Naive thymus-derived CD8-positive, alpha-beta T cell (primary cell): ENCODE measurements at regions not wholly inside any gene's neighbourhood (a gene's known extent, or its start where the extent isn't known, plus 50 kb on each side); places are given as distances from the start of the nearest gene placed in this dataset.
A peak's percentile ranks its signal among the peaks of the same experiment; 100 is the strongest.
"Not testable (repeated sequence)": the region's sequence is repeated elsewhere in the genome, so short reads cannot be mapped to it uniquely, and the experiment has no call there.

ENCODE experiments used
- ATAC-seq, 2 donors: fragments of 150-1000 bp; cut with Tn5 transposase in 1 of 2; sonication (Bioruptor Pico), chemical (Tn5 transposase) in 1 of 2; 1 replicate in 1 of 2; 2 replicates in 1 of 2; pipeline ENCODE4 v1.10.0; 2021; ENCODE audit warnings: mild to moderate bottlenecking in 2 of 2, moderate library complexity in 2 of 2
- POLR2A ChIA-PET: fragments of 350-600 bp; sonication (Branson Sonifier 250); formaldehyde crosslinking; loops from one replicate; lab custom pipeline; 2021; ENCODE audit warnings: antibody characterized with exemption; lab: Charles Lee
- DNase-seq, 10 donors: peaks; one replicate each; pipeline versions ENCODE4 v3.0.0 to v3.0.0-alpha.2; 2020 to 2022
- H3K27ac Mint-ChIP-seq, 10 donors: one replicate each; pipeline ENCODE4 v1.8.0; 2020 to 2022; ENCODE audit warnings: mild to moderate bottlenecking in 10 of 10, mixed read lengths in 10 of 10, moderate library complexity in 4 of 10, inconsistent platforms in 1 of 10
- H3K27me3 Mint-ChIP-seq, 5 donors: one replicate each; pipeline ENCODE4 v1.8.0; 2021 to 2022; ENCODE audit warnings: mixed read lengths in 5 of 5
- H3K36me3 Mint-ChIP-seq, 3 donors: one replicate each; pipeline ENCODE4 v1.8.0; 2020 to 2022; ENCODE audit warnings: mixed read lengths in 3 of 3, mild to moderate bottlenecking in 2 of 3, inconsistent platforms in 1 of 3
- H3K4me1 Mint-ChIP-seq, 4 donors: one replicate each; pipeline ENCODE4 v1.8.0; 2021 to 2022; ENCODE audit warnings: mixed read lengths in 4 of 4
- H3K4me3 Mint-ChIP-seq, 10 donors: one replicate each; pipeline ENCODE4 v1.8.0; 2020 to 2022; ENCODE audit warnings: mild to moderate bottlenecking in 10 of 10, mixed read lengths in 10 of 10, moderate library complexity in 6 of 10, inconsistent platforms in 1 of 10
- H3K9me3 Mint-ChIP-seq, 9 donors: one replicate each; pipeline ENCODE4 v1.8.0; 2020 to 2022; ENCODE audit warnings: mixed read lengths in 9 of 9, mild to moderate bottlenecking in 3 of 9, inconsistent platforms in 1 of 9, moderate library complexity in 1 of 9

- H3K36me3 Mint-ChIP-seq, DNase-seq, H3K4me3 Mint-ChIP-seq, ATAC-seq, H3K9me3 Mint-ChIP-seq, H3K27ac Mint-ChIP-seq, POLR2A ChIA-PET, H3K4me1 Mint-ChIP-seq: not testable (repeated sequence)
- H3K27me3 Mint-ChIP-seq: peaks cover 12 to 45% (median 19%) of the 10 kb centered on the region in 5 donors
These were observed 73.0 kb upstream of the CREB3L1 start for GRCh38 chr11:46204415-46204814.

DNA sequence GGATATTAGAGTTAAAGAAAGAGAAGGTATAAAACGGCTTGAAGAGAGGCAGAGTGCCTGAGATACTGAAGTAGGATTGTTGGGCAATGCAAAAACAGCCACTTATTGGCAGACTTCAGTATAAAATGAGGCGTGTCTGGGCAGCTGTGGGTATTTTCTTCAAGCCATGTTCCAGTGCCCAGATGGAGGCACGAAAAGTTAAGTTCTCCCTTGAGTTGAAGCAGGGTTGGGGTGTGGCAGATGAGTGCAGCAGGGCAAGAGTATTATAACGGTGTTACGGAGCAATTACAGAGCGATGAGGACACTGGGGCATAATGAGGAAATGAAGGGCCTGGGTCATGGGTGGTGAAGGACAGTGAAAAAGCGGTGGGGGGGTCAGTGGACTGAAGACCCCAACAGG, 73.7 kb upstream of the CREB3L1 start:
- H3K4me1 Mint-ChIP-seq: no peaks in the 10 kb centered on the region
- H3K27ac Mint-ChIP-seq: no peak overlapping the region
- H3K9me3 Mint-ChIP-seq: no peaks in the 10 kb centered on the region
- no peak for ATAC-seq
- H3K36me3 Mint-ChIP-seq: no peaks in the 10 kb centered on the region
- H3K27me3 Mint-ChIP-seq: peaks cover 12 to 45% (median 23%) of the 10 kb centered on the region in 5 donors
- DNase-seq: no peak
- H3K4me3 Mint-ChIP-seq: no peak overlapping the region
- POLR2A ChIA-PET: no interaction called here

DNA sequence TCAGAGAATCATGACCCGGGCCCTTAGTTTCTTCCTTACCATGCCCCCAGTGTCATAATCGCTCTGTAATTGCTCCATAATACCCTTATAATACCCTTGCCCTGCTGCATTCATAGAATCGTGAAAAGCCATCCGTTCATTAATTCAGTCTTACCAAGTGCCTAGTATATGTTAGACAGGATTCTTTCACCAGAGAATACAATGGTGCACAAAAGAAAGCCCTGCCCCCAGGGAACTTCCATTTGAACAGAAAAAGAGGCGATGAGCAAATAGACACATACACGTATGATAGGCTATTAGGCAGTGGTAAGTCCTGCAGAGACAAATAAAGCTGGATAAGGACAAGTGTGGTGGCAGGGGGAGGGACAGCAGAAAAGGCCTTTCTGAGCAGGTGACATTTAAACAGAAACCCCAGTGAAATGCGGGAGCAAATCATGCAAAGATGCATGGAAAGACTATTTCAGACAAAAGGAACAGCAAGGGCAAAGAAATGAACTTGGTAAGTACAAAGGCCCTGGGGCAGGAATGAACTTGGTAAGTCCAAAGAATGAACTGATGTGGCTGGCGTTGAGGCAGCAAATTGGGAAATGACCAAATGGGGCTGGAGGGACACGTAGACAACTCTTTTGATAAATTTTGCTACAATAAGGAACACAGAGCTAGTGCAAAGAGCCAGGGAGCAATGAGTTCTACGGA, 74.6 kb upstream of the CREB3L1 start:
- Mint-ChIP-seq H3K4me3 (no peak overlapping the region), H3K27me3 (peaks cover 14 to 45% (median 23%) of the 10 kb centered on the region in 5 donors), H3K4me1 (no peaks in the 10 kb centered on the region), H3K36me3 (no peaks in the 10 kb centered on the region), H3K27ac (peak overlapping the region in 1 of 10 donors; percentile 92), H3K9me3 (no peaks in the 10 kb centered on the region)
- POLR2A ChIA-PET: no interaction called here
- ATAC-seq (no peak), DNase-seq (no peak)

GRCh38 chr11:46202149-46202548, 75.3 kb upstream of the CREB3L1 start:
- Mint-ChIP-seq H3K4me3 (no peak overlapping the region), H3K27ac (peak overlapping the region in 2 of 10 donors; percentile 22 to 92), H3K27me3 (peaks cover 15 to 45% (median 24%) of the 10 kb centered on the region in 5 donors), H3K36me3 (no peaks in the 10 kb centered on the region), H3K4me1 (no peaks in the 10 kb centered on the region), H3K9me3 (no peaks in the 10 kb centered on the region)
- DNase-seq (no peak), ATAC-seq (no peak)
- POLR2A ChIA-PET: no interaction called here

- no peaks in the 10 kb centered on the region for H3K9me3 Mint-ChIP-seq
These were observed 76.8 kb upstream of the CREB3L1 start for GRCh38 chr11:46200537-46201281.

GRCh38 chr11:46198245-46199240, 77.3 kb upstream of the PHF21A start:
- DNase-seq (no peak), ATAC-seq (no peak)
- POLR2A ChIA-PET: no interaction called here
- Mint-ChIP-seq H3K27me3 (peaks cover 16 to 34% (median 21%) of the 10 kb centered on the region in 5 donors), H3K4me3 (no peak overlapping the region), H3K27ac (peak overlapping the region in 1 of 10 donors; percentile 55), H3K36me3 (no peaks in the 10 kb centered on the region), H3K9me3 (no peaks in the 10 kb centered on the region), H3K4me1 (no peaks in the 10 kb centered on the region)

More at GRCh38 chr11:46200537-46201281, 76.8 kb upstream of the CREB3L1 start:
- no peak for DNase-seq
- H3K27me3 Mint-ChIP-seq: peaks cover 15 to 49% (median 25%) of the 10 kb centered on the region in 5 donors
- POLR2A ChIA-PET: no interaction called here
- ATAC-seq: no peak
- peak overlapping the region in 1 of 10 donors; percentile 1 for H3K27ac Mint-ChIP-seq
- no peaks in the 10 kb centered on the region for H3K4me1 Mint-ChIP-seq
- H3K36me3 Mint-ChIP-seq: no peaks in the 10 kb centered on the region
- peak overlapping the region in 1 of 10 donors; percentile 26 for H3K4me3 Mint-ChIP-seq

- H3K36me3 Mint-ChIP-seq: no peaks in the 10 kb centered on the region
- peaks cover 0 to 4% (median 0%) of the 10 kb centered on the region in 9 donors for H3K9me3 Mint-ChIP-seq
- H3K4me1 Mint-ChIP-seq: no peaks in the 10 kb centered on the region
- H3K27me3 Mint-ChIP-seq: peaks cover 14 to 26% (median 17%) of the 10 kb centered on the region in 5 donors
- H3K4me3 Mint-ChIP-seq: no peak overlapping the region
- ATAC-seq: no peak
- H3K27ac Mint-ChIP-seq: no peak overlapping the region
- POLR2A ChIA-PET: no interaction called here
- no peak for DNase-seq
These were observed 76.2 kb upstream of the PHF21A start for GRCh38 chr11:46197421-46197820.

GRCh38 chr11:46188017-46188416, 66.8 kb upstream of the PHF21A start:
- DNase-seq (no peak), ATAC-seq (no peak)
- H3K4me3 Mint-ChIP-seq: no peak overlapping the region
- peaks cover 0 to 17% (median 4%) of the 10 kb centered on the region in 9 donors for H3K9me3 Mint-ChIP-seq
- no peak overlapping the region for H3K27ac Mint-ChIP-seq
- POLR2A ChIA-PET: no interaction called here
- peaks cover 11 to 31% (median 12%) of the 10 kb centered on the region in 5 donors for H3K27me3 Mint-ChIP-seq
- H3K36me3 Mint-ChIP-seq: peaks cover 0 to 4% (median 3%) of the 10 kb centered on the region in 3 donors
- no peaks in the 10 kb centered on the region for H3K4me1 Mint-ChIP-seq

DNA sequence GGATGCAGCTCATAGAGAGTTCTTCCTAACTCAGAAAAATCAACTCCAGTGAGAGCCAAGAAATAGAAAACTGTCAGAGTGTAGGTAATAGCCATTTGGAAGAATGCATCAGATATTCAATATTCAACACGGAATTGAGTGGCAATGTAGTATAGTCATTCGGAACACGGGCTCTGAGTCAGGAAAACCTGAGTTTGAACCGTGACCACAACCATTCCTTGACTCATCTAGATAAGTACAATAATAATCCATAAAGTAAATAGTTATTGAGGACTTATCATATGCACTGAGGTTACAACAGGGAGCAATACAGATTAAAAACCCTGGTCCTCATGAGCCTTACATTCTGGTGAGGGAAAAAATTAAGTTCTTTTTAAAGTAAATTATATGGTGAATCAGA, 62.6 kb upstream of the PHF21A start:
- H3K36me3 Mint-ChIP-seq: peaks cover 0 to 4% (median 0%) of the 10 kb centered on the region in 3 donors
- no peak overlapping the region for H3K27ac Mint-ChIP-seq
- DNase-seq (no peak), ATAC-seq (no peak)
- no peaks in the 10 kb centered on the region for H3K4me1 Mint-ChIP-seq
- H3K27me3 Mint-ChIP-seq: peaks cover 13 to 41% (median 22%) of the 10 kb centered on the region in 5 donors
- POLR2A ChIA-PET: no interaction called here
- peaks cover 0 to 5% (median 0%) of the 10 kb centered on the region in 9 donors for H3K9me3 Mint-ChIP-seq
- no peak overlapping the region for H3K4me3 Mint-ChIP-seq

- H3K27ac Mint-ChIP-seq: no peak overlapping the region
These were observed 60.7 kb upstream of the PHF21A start for GRCh38 chr11:46181843-46182424.

DNA sequence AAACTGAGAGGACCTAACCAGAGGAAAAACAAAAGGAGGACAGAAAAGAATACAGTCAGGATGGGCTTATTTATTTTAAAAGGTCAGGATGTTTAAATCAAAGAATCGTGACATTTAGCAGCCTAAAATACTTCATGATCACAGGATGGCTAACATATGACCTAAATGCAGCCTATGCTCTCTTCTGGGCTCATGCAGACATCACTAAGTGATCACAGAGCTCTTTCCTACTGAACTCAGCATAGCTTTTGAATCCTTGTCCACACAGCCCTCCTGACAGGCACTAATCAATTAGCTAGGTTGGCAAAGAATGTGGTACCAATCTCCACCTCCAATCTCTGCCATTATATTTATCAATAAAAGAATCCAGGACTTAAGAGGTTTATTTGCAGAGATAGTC, 60.1 kb upstream of the PHF21A start:
- Mint-ChIP-seq H3K27me3 (peaks cover 18 to 62% (median 29%) of the 10 kb centered on the region in 5 donors), H3K36me3 (peaks cover 0 to 4% (median 2%) of the 10 kb centered on the region in 3 donors), H3K27ac (no peak overlapping the region), H3K4me3 (no peak overlapping the region), H3K9me3 (peaks cover 0 to 4% (median 0%) of the 10 kb centered on the region in 9 donors), H3K4me1 (no peaks in the 10 kb centered on the region)
- no peak for DNase-seq
- POLR2A ChIA-PET: no interaction called here
- ATAC-seq: no peak

More at GRCh38 chr11:46181843-46182424, 60.7 kb upstream of the PHF21A start:
- Mint-ChIP-seq H3K4me1 (no peaks in the 10 kb centered on the region), H3K36me3 (peaks cover 0 to 4% (median under 1%) of the 10 kb centered on the region in 3 donors), H3K27me3 (peaks cover 18 to 57% (median 26%) of the 10 kb centered on the region in 5 donors), H3K4me3 (no peak overlapping the region), H3K9me3 (peaks cover 0 to 4% (median 0%) of the 10 kb centered on the region in 9 donors)
- POLR2A ChIA-PET: no interaction called here
- DNase-seq (no peak), ATAC-seq (no peak)

GRCh38 chr11:46180736-46181135, 59.5 kb upstream of the PHF21A start:
- H3K4me3 Mint-ChIP-seq: no peak overlapping the region
- ATAC-seq: no peak
- no peaks in the 10 kb centered on the region for H3K4me1 Mint-ChIP-seq
- H3K27ac Mint-ChIP-seq: no peak overlapping the region
- H3K9me3 Mint-ChIP-seq: peaks cover 0 to 2% (median 0%) of the 10 kb centered on the region in 9 donors
- no peak for DNase-seq
- peaks cover 18 to 66% (median 33%) of the 10 kb centered on the region in 5 donors for H3K27me3 Mint-ChIP-seq
- POLR2A ChIA-PET: no interaction called here
- H3K36me3 Mint-ChIP-seq: peaks cover 0 to 4% (median 2%) of the 10 kb centered on the region in 3 donors
